HL-60 (cell line): ENCODE measurements at regions not wholly inside any gene's neighbourhood (a gene's known extent, or its start where the extent isn't known, plus 50 kb on each side); places are given as distances from the start of the nearest gene placed in this dataset.

Experiments used
- DNase-seq, 2 experiments: peaks; one replicate each; pipeline ENCODE4 v3.0.0-alpha.2; 2010 to 2020; ENCODE audit warnings: low read depth in 1 of 2, low spot score in 1 of 2
- H3K27ac ChIP-seq: fragments of 250-450 bp; sonication (Bioruptor Pico); replicated peaks from 2 replicates; pipeline ENCODE4 v1.5.1; 2020; ENCODE audit warnings: mild to moderate bottlenecking, moderate library complexity
- H3K27me3 ChIP-seq: fragments of 250-450 bp; sonication (Bioruptor Pico); 2 replicates; pipeline ENCODE4 v1.5.1; 2021; ENCODE audit warnings: mild to moderate bottlenecking, moderate library complexity; ENCODE audit not compliant: insufficient read depth, poor library complexity, severe bottlenecking
- H3K4me3 ChIP-seq: replicated peaks from 2 replicates; pipeline ENCODE4 v1.5.1; 2011; ENCODE audit warnings: mild to moderate bottlenecking, control low read depth, low read length; ENCODE audit not compliant: insufficient read depth
- CTCF ChIP-seq: IDR thresholded peaks from one replicate; pipeline ENCODE4 v1.5.1; 2011; ENCODE audit warnings: low read length, control low read depth, inconsistent platforms; ENCODE audit not compliant: insufficient read depth
- GABPA ChIP-seq: IDR thresholded peaks from 2 replicates; pipeline ENCODE4 v1.6.1; 2012; ENCODE audit warnings: low read depth
- POLR2AphosphoS5 ChIP-seq: IDR thresholded peaks from 2 replicates; pipeline ENCODE4 v1.6.1; 2012; ENCODE audit warnings: low read depth
- REST ChIP-seq: IDR thresholded peaks from 2 replicates; pipeline ENCODE4 v1.6.1; 2012; ENCODE audit warnings: low read depth; ENCODE audit not compliant: insufficient replicate concordance
- SPI1 ChIP-seq: IDR thresholded peaks from 2 replicates; pipeline ENCODE4 v1.6.1; 2012; ENCODE audit warnings: low read depth, mild to moderate bottlenecking, borderline replicate concordance

GRCh38 chr12:73413051-73413450 is 1124.6 kb upstream of the ATXN7L3B start:
- H3K4me3 ChIP-seq, result no peak overlapping the region
- TF ChIP-seq CTCF (no peak), REST (no peak), GABPA (no peak), SPI1 (no peak), POLR2AphosphoS5 (no peak)
- no peaks in the 10 kb centered on the region for H3K27me3 ChIP-seq
- DNase-seq, result no peak
- no peak overlapping the region for H3K27ac ChIP-seq

- no peaks in the 10 kb centered on the region for H3K27me3 ChIP-seq
- H3K4me3 ChIP-seq, result no peak overlapping the region
- TF ChIP-seq SPI1 (no peak), CTCF (no peak), GABPA (no peak), POLR2AphosphoS5 (no peak), REST (no peak)
- H3K27ac ChIP-seq, result no peak overlapping the region
- no peak for DNase-seq
Measured at GRCh38 chr12:73413974-73414373, 1123.7 kb upstream of the ATXN7L3B start.

- TF ChIP-seq CTCF, result no peak
- TF ChIP-seq SPI1, result no peak
- no peak for TF ChIP-seq GABPA
- no peak for TF ChIP-seq REST
- no peak for TF ChIP-seq POLR2AphosphoS5
- DNase-seq, result no peak
Measured at GRCh38 chr12:73414926-73415325, 1122.7 kb upstream of the ATXN7L3B start.

More at GRCh38 chr12:73414926-73415325, 1122.7 kb upstream of the ATXN7L3B start:
- Histone ChIP-seq H3K27me3 (no peaks in the 10 kb centered on the region), H3K27ac (no peak overlapping the region), H3K4me3 (no peak overlapping the region)
